ENCODE measurements at regions not wholly inside any gene's neighbourhood (a gene's known extent, or its start where the extent isn't known, plus 50 kb on each side); places are given as distances from the start of the nearest gene placed in this dataset.
"Not testable (repeated sequence)": the region's sequence is repeated elsewhere in the genome, so short reads cannot be mapped to it uniquely, and the experiment has no call there.

DNA sequence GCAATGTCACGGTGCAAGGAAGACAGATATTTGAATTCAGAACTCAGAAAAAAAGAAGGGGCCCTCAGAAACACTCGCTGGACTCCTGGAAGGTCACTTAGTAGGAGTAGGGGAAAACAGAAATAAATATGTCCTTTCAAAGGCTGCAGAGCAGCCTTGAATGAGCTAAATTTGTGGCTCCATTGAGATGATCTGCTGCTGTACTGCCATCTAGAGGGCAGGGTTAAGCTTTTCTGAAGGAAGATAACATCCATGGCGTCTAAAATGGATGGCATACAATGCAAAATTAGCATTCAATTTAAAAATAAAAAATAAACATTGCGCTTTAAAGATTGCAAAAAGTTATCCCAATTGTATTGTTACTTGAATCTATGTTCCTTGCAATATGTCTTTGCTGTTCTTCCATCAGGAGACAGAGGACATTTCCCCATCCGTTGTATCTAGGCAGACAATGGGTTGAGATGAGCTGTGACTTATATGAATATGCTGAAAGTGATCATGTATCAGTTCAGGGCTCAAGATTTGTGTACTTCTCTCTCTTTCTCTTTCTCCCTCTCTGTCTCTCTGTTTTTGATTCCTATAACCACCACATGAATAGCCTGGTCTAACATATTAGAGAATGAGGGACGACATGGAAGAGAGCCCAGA, 642.2 kb downstream of the SH2D4B start:
- no peak overlapping the region for H3K4me3 ChIP-seq (replicated peaks in 1 of 3)
- H3K4me1 ChIP-seq, result no peaks in the 10 kb centered on the region
- WGBS, 2 donors, result 71% methylated on average over 6 of the region's 6 CpGs
- H3K36me3 ChIP-seq, result no peaks in the 10 kb centered on the region
- intact Hi-C loops (cut with DNase I), result no loop called here
- no peak for DNase-seq
- no peaks in the 10 kb centered on the region for H3K9me3 ChIP-seq
- TF ChIP-seq POLR2A (IDR thresholded peaks at IDR 0.05), result no peak
- TF ChIP-seq, protein P1, sequence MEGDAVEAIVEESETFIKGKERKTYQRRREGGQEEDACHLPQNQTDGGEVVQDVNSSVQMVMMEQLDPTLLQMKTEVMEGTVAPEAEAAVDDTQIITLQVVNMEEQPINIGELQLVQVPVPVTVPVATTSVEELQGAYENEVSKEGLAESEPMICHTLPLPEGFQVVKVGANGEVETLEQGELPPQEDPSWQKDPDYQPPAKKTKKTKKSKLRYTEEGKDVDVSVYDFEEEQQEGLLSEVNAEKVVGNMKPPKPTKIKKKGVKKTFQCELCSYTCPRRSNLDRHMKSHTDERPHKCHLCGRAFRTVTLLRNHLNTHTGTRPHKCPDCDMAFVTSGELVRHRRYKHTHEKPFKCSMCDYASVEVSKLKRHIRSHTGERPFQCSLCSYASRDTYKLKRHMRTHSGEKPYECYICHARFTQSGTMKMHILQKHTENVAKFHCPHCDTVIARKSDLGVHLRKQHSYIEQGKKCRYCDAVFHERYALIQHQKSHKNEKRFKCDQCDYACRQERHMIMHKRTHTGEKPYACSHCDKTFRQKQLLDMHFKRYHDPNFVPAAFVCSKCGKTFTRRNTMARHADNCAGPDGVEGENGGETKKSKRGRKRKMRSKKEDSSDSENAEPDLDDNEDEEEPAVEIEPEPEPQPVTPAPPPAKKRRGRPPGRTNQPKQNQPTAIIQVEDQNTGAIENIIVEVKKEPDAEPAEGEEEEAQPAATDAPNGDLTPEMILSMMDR (IDR thresholded peaks at IDR 0.05), result peak in 3 of 6 experiments; percentile 10 to 24 (median 12)
- no peak overlapping the region for H3K27ac ChIP-seq
- no peaks in the 10 kb centered on the region for H3K27me3 ChIP-seq

DNA sequence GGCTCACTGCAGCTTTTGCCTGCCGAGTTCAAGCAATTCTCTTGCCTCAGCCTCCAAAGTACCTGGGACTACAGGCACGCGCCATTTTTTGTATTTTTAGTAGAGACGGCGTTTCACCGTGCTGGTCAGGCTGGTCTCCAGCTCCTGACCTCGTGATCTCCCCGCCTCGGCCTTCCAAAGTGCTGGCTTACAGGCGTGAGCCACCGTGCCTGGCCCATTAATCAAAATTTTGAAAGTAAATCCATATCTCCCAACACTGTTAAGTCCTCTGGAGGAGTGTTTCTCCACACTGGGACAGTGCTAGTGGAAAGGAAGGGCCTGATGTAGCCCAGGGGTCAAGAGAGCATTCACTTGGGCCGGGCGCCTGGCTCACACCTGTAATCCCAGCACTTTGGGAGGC, 644.6 kb downstream of the SH2D4B start:
- Histone ChIP-seq H3K27me3 (no peaks in the 10 kb centered on the region), H3K4me3 (replicated peaks in 1 of 3) (no peak overlapping the region), H3K36me3 (no peaks in the 10 kb centered on the region), H3K9me3 (no peaks in the 10 kb centered on the region), H3K27ac (no peak overlapping the region), H3K4me1 (no peaks in the 10 kb centered on the region)
- no peak for DNase-seq
- WGBS, 2 donors, result 95% methylated on average over 13 of the region's 13 CpGs
- intact Hi-C loops (cut with DNase I), result no loop called here
- TF ChIP-seq, protein P1 (IDR thresholded peaks at IDR 0.05), result no peak
- no peak for TF ChIP-seq POLR2A (IDR thresholded peaks at IDR 0.05)

DNA sequence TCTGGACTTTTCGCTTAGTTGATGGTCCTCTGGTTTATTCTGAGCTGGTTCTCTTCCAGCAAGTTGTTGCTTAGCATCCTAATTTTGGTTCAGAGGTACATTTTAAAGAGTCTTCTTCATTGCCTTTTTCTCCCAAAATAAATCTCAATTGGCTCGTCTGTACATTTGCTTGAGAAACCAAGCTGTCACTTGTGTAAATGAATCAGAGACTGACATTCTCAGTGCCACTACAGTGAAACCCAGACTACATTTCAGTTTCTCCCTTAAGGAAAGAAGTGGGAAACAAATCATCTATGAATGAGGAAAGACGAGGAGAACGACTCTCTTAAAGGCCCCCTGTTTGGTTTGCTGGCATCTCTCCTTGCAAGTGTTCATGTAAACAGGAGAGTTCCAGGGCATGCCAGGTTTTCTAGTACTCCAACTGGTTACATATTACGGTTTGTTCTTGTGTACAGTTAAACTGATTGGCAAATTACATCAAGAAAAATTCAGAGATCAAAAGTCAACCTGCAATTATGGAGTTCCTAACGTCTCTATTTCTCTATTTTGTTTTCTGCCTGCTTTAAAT, 654.6 kb downstream of the SH2D4B start:
- no peak for DNase-seq
- H3K9me3 ChIP-seq, result no peaks in the 10 kb centered on the region
- no peak overlapping the region for H3K4me3 ChIP-seq (replicated peaks in 1 of 3)
- H3K4me1 ChIP-seq, result no peaks in the 10 kb centered on the region
- intact Hi-C loops (cut with DNase I), result no loop called here
- no peaks in the 10 kb centered on the region for H3K36me3 ChIP-seq
- TF ChIP-seq, protein P1 (IDR thresholded peaks at IDR 0.05), result no peak
- TF ChIP-seq POLR2A (IDR thresholded peaks at IDR 0.05), result no peak
- WGBS, 2 donors, result 61 to 63% methylated on average over 6 of the region's 6 CpGs
- no peaks in the 10 kb centered on the region for H3K27me3 ChIP-seq
- H3K27ac ChIP-seq, result no peak overlapping the region

DNA sequence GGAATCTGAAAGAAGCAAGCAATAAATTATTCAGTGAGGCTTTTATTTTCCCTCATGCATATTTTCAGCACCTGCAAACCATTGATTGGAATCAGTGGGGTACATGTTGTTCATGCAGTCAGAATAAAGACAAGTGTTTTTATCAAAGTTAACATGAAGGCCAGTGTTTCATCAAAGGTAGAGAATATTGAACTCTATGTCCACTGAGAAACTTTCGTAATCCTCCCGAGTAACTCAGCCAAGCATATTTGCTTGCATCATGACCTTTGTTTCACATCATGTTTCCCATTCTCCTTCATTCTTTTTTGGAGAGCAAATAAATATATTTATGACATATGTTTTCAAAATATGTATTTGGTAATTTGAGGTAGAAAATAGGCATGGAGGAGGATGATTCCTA, 663.1 kb downstream of the SH2D4B start:
- no peak for TF ChIP-seq POLR2A (IDR thresholded peaks at IDR 0.05)
- no peak for DNase-seq
- Histone ChIP-seq H3K9me3 (no peaks in the 10 kb centered on the region), H3K27ac (no peak overlapping the region), H3K4me3 (replicated peaks in 1 of 3) (no peak overlapping the region), H3K36me3 (no peaks in the 10 kb centered on the region), H3K27me3 (no peaks in the 10 kb centered on the region), H3K4me1 (no peaks in the 10 kb centered on the region)
- intact Hi-C loops (cut with DNase I), result no loop called here
- 86 to 87% methylated on average over 2 of the region's 2 CpGs for WGBS, 2 donors

DNA sequence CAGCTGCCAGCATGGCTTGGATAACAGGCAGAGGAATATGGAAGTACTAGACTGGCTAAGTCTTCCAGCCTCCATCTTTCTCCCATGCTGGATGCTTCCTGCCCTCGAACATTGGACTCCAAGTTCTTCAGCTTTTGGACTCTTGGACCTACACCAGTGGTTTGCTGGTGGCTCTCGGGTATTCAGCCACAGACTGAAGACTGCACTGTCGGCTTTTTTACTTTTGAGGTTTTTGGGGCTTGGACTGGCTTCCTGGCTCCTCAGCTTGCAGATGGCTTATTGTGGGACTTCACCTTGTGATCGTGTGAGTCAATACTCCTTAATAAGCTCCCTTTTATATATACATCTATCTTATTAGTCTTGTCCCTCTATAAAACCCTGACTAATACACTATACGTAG, 667.6 kb upstream of the NRG3 start:
- DNase-seq; H3K4me3 ChIP-seq (replicated peaks in 1 of 3); H3K9me3 ChIP-seq; intact Hi-C loops (cut with DNase I); H3K27ac ChIP-seq; H3K27me3 ChIP-seq; H3K4me1 ChIP-seq; H3K36me3 ChIP-seq: not testable (repeated sequence)
- 86 to 93% methylated on average over 5 of the region's 5 CpGs for WGBS, 2 donors

DNA sequence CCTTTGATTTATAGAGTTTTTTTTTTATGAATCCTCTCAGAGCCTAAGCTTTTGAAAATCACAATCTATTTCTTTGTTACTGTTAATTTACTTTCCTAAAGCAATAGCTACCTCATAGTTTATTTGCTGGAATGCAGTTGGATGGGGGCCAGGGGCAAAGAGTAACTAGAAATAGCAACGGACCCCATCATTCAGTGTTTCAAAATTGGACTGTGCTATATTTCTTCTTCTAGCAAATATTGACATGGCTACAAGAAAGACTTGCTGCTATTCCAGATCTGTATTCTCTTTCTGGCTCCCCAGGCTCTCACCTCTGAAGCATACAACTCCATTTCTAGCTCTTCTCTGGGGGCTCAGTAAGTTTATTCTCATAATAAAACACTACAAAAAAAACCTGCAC, 661.6 kb upstream of the NRG3 start:
- H3K36me3 ChIP-seq, result no peaks in the 10 kb centered on the region
- no peaks in the 10 kb centered on the region for H3K9me3 ChIP-seq
- no peak for TF ChIP-seq POLR2A (IDR thresholded peaks at IDR 0.05)
- TF ChIP-seq, protein P1 (IDR thresholded peaks at IDR 0.05), result no peak
- DNase-seq, result peak; percentile 54 to 57
- no peaks in the 10 kb centered on the region for H3K27me3 ChIP-seq
- H3K4me1 ChIP-seq, result peaks cover 0 to 7% of the 10 kb centered on the region in 2 donors
- intact Hi-C loops (cut with DNase I), result no loop called here
- H3K4me3 ChIP-seq (replicated peaks in 1 of 3), result no peak overlapping the region
- 18 to 26% methylated on average over 1 of the region's 1 CpG for WGBS, 2 donors
- peak overlapping the region in 2 of 3 donors; percentile 9 to 70 for H3K27ac ChIP-seq
